ENCODE measurements at regions not wholly inside any gene's neighbourhood (a gene's known extent, or its start where the extent isn't known, plus 50 kb on each side); places are given as distances from the start of the nearest gene placed in this dataset.

- H3K27ac ChIP-seq: no peak overlapping the region
- no peaks in the 10 kb centered on the region for H3K4me1 ChIP-seq
- no peaks in the 10 kb centered on the region for H3K27me3 ChIP-seq
- no peaks in the 10 kb centered on the region for H3K9me3 ChIP-seq
- TF ChIP-seq POLR2AphosphoS5 (IDR thresholded peaks at IDR 0.05): no peak
- WGBS, 2 donors: 66 to 76% methylated on average over 6 of the region's 6 CpGs
- H3K36me3 ChIP-seq: no peaks in the 10 kb centered on the region
- no peak overlapping the region for H3K4me3 ChIP-seq
- no peak for DNase-seq
- intact Hi-C loops (cut with DNase I): no loop called here
These were observed 726.9 kb upstream of the TMPRSS15 start for GRCh38 chr21:19130379-19131028.

GRCh38 chr21:19141511-19141910, 737.9 kb upstream of the TMPRSS15 start:
- no peaks in the 10 kb centered on the region for H3K27me3 ChIP-seq
- H3K9me3 ChIP-seq: no peaks in the 10 kb centered on the region
- intact Hi-C loops (cut with DNase I): no loop called here
- no peak overlapping the region for H3K4me3 ChIP-seq
- 44 to 52% methylated on average over 2 of the region's 2 CpGs for WGBS, 2 donors
- no peaks in the 10 kb centered on the region for H3K36me3 ChIP-seq
- no peak for DNase-seq
- TF ChIP-seq POLR2A (IDR thresholded peaks at IDR 0.05) (no peak), EP300 (IDR thresholded peaks at IDR 0.05) (no peak), CTCF (IDR thresholded peaks at IDR 0.05) (no peak), POLR2AphosphoS5 (IDR thresholded peaks at IDR 0.05) (no peak)
- H3K27ac ChIP-seq: no peak overlapping the region
- H3K4me1 ChIP-seq: no peaks in the 10 kb centered on the region

GRCh38 chr21:19145682-19146293, 742.2 kb upstream of the TMPRSS15 start:
- TF ChIP-seq CTCF (IDR thresholded peaks at IDR 0.05) (no peak), EP300 (IDR thresholded peaks at IDR 0.05) (no peak), POLR2AphosphoS5 (IDR thresholded peaks at IDR 0.05) (no peak), POLR2A (IDR thresholded peaks at IDR 0.05) (no peak)
- intact Hi-C loops (cut with DNase I): no loop called here
- Histone ChIP-seq H3K36me3 (no peaks in the 10 kb centered on the region), H3K4me3 (no peak overlapping the region), H3K9me3 (no peaks in the 10 kb centered on the region), H3K27me3 (no peaks in the 10 kb centered on the region), H3K27ac (no peak overlapping the region), H3K4me1 (no peaks in the 10 kb centered on the region)
- 79 to 85% methylated on average over 4 of the region's 4 CpGs for WGBS, 2 donors
- DNase-seq: no peak

GRCh38 chr21:19148056-19148455, 744.5 kb upstream of the TMPRSS15 start:
- no peak for DNase-seq
- TF ChIP-seq POLR2A (IDR thresholded peaks at IDR 0.05): no peak
- no peak for TF ChIP-seq POLR2AphosphoS5 (IDR thresholded peaks at IDR 0.05)
- no peak for TF ChIP-seq EP300 (IDR thresholded peaks at IDR 0.05)
- TF ChIP-seq CTCF (IDR thresholded peaks at IDR 0.05): no peak

GRCh38 chr21:19171585-19171984, 768.0 kb upstream of the TMPRSS15 start:
- DNase-seq: no peak
- H3K27me3 ChIP-seq: no peaks in the 10 kb centered on the region
- no peak for TF ChIP-seq POLR2AphosphoS5 (IDR thresholded peaks at IDR 0.05)
- TF ChIP-seq EP300 (IDR thresholded peaks at IDR 0.05): no peak
- TF ChIP-seq POLR2A (IDR thresholded peaks at IDR 0.05): no peak
- no peak for TF ChIP-seq CTCF (IDR thresholded peaks at IDR 0.05)
- no peaks in the 10 kb centered on the region for H3K36me3 ChIP-seq
- no peaks in the 10 kb centered on the region for H3K9me3 ChIP-seq
- intact Hi-C loops (cut with DNase I): no loop called here
- no peak overlapping the region for H3K27ac ChIP-seq
- no peak overlapping the region for H3K4me3 ChIP-seq
- WGBS, 2 donors: 39 to 45% methylated on average over 4 of the region's 4 CpGs
- H3K4me1 ChIP-seq: peaks cover 0 to 7% (median 0%) of the 10 kb centered on the region in 4 donors

More at GRCh38 chr21:19148056-19148455, 744.5 kb upstream of the TMPRSS15 start:
- no peaks in the 10 kb centered on the region for H3K36me3 ChIP-seq
- H3K4me3 ChIP-seq: no peak overlapping the region
- H3K4me1 ChIP-seq: no peaks in the 10 kb centered on the region
- intact Hi-C loops (cut with DNase I): no loop called here
- 68 to 84% methylated on average over 3 of the region's 3 CpGs for WGBS, 2 donors
- H3K27ac ChIP-seq: no peak overlapping the region
- no peaks in the 10 kb centered on the region for H3K9me3 ChIP-seq
- no peaks in the 10 kb centered on the region for H3K27me3 ChIP-seq
